LHCN-M2 (cell line): ENCODE measurements at regions not wholly inside any gene's neighbourhood (a gene's known extent, or its start where the extent isn't known, plus 50 kb on each side); places are given as distances from the start of the nearest gene placed in this dataset.

ENCODE experiments used
- DNase-seq: peaks from one replicate; pipeline ENCODE4 v3.0.0-alpha.2; 2012; ENCODE audit warnings: low read depth

DNA sequence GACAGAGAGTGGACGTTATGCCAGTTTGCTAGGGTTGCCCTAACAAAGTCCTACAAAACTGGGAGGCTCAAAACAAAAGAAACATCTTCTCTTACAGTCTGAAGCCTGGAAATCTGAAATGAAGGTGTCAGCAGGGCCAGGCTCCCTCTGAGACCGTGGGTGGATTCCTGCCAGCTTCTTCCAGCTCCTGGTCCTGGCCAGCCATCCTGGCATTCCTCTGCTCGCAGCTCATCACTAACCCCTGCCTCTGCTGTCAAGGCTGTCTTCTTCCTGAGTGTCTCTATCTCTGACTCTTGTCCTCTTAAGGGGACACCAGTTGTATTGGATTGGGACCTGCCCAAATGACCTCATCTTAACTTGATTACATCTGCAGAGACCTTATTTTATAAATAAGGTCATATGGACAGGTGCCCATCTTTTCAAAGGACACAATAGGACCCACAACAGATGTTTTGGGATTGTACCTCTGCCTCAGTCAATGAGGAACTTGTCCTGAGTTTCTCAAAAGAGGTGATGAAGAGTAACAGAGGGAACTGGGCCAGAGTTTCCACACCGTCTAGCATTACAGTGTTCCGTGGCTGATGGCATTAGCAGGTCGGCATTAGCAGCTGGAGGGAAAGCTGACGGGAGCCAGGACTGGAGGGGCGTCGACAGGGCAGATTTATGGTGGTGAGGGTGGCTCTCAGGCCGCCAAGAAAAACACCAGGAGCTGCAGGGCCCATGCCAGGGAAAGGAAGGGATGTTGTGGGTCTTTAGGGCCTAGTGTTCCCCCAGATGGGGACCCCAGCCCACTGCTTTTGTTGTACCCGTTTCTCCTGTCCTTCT, 157.3 kb downstream of the TBXT start:
- no peak for DNase-seq

DNA sequence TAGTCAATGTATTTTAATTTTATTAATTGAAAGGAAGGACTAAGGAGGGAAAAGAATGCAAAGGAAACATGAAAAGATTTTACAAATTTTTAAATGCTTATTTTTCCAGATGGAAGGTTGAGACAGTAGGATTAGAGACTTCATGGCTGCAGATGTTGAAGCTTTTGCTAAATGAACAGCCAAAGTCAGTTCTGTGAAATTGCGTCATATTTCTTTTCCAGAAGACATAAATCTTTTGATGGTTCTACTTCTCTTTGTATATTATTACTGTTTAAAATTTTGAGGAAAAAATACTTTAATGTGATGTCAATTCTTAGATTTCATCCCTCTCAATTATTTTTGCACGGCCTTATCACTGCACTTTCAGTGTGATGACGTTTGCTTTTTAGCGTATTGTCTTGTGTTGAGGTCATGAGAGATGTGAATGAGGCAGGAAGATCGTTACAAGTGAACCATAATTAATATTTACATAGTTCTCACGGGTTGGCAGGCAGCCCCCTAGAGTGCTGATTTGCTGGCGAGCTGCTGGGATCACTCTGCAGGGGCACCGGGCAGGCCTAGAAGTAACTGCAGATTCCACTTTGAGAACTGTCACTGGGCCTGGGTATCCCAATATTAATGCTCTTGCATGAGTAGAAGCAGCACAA, 158.1 kb downstream of the TBXT start:
- DNase-seq = no peak

- DNase-seq = peak; percentile 44
Measured at GRCh38 chr6:166008441-166009369, 158.9 kb downstream of the TBXT start.

DNA sequence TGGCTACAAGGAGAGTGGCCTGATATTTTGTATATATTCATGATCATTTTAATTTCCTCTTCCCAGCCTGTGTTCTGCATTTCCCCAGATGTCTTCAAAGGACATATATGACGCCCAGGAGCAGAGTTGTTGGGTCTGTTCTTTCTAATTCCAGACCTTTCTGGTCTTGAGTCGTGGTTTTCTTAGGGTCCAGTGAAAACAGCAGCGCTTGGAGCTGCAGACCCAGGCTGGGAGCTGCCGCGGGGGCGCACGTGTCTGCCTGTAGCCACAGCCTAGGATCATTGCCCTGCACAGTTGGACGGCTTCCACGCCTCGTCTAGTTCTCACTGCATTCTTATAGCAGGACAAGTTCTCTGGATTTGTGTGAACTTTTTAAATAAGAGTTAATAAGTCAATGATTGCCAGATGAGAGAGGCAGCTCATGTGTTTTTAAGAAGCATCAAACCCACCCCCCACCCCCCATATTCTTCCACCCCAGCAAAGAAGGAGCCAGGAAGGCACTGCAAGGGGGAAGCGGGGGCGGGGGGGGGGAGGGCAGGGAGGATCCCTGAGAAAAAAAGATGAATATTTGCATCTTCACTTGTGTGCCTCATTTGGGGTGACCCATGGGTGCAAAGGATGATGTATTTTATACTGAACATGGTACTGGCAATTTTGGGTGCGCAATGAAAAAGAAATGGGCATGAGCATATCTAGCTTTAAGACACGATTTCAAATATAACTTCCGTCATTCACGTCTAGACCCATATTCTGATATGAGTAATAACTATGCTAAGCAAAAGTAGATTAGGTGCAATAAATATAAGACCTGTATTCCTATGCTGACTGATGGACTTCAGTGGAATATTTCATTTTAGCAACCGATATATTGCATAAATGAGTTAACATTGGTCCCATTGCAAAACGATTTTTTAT, 160.0 kb downstream of the TBXT start:
- DNase-seq = peak; percentile 35

- no peak for DNase-seq
Measured at GRCh38 chr6:166006900-166007301, 160.8 kb downstream of the TBXT start.

DNA sequence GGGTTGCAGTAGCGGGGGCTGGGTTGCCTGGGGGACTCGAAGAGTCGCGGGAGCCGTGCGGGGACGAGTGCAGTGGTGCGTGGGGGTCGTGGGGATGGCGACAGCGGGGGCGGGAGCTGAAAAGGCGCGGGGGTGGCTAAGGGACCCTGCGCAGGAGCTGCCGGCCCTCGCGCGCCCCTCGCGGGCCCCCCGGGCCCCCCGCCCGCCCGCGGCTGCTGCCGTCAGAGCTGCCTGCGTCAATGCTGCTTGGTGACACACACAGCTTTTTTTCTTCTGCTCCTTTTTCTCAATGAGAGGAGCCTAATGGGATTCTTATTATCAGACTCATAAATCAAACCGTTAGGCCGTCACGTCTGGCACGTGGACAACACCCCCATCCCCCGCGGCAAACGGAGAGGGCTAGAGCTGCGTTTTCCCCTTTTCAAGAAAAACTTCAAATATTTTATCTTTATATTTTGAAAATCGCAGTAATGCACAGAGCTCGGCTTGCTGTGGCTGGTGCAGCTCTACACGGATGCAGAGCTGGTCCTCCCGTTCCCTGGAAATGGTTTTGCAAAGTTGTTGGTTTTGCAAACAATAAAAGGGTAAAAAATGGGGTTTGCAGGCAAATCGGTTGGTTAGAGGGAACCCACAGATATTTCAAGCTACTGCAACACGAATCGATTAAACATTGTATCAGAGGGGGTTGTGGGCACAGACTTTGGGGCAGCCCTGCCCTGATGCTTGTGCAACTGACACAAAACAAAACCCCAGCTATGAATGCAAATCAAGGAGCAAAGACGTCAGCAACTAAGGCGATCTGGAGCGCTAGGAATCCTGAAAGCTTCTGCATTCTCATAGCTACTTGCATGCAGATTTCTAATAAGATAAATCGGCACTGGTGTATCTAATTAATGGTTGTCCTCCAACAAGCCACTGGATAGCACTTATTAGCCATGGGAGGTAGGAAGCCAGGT, 161.4 kb downstream of the TBXT start:
- DNase-seq = peak; percentile 59

DNA sequence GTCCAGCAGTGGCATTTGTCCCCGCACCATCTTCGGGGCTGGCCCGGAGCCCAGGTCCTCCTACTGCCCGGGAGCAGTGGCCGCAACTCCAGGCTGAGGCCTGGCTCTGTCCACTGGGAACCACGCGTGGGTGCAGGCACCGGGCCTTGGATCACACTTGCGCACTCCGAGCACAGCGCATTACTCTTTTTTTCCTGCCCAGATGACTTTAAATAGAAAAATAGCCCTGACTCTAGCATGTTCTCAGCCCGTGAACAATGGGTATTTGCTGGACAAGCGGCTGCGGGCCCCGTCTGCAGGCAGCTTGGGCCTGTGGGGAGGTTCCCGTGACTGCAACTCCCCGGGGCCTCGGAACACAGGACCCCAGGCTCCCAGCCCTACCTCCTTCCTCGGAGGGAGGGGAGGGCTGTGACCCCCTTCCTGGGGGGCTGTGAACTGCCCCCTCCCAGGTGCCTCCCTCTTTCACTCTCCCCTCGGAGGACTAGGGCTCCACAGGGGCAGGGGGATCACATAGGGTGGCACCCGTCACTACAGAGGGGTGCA, 162.2 kb downstream of the TBXT start:
- DNase-seq = no peak

DNA sequence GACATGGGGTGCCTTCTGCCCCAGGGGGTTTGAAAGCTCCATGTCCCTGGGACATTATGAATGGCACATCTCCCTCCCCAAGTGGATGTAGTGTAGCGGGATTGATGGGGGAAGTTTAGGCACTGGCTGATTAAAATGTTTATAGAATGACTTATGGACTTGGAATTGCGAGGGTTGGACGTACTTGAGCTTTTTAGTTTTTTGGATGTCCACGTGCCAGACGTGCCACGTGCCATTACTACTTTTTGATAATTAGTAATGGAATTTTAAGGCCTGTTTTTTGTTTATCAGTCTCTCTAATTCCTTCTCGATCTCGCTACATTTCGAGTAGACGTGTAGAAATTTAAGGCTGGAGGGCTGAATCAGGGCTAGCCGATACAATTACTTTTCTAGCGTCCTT, 162.8 kb downstream of the TBXT start:
- no peak for DNase-seq

- no peak for DNase-seq
Measured at GRCh38 chr6:166004471-166004870, 163.2 kb downstream of the TBXT start.

DNA sequence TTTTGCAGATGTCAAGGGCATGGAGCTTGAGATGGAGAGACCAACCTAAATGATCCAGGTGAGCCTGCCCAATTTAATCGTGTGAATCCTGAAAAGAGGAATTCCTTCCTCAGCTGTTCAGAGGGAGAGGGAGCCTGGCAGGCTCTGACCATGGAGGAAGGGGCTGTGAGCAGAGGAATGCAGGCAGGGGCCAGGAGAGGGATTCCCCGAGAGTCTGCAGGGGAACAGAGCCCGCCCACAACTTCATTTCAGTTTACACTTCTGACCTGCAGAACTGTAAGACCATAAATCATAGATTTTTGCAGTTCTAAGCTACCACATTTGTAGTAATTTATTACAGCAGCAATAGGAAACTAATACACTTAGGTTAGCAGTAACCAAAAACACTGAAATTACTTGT, 164.1 kb downstream of the TBXT start:
- DNase-seq = no peak

DNA sequence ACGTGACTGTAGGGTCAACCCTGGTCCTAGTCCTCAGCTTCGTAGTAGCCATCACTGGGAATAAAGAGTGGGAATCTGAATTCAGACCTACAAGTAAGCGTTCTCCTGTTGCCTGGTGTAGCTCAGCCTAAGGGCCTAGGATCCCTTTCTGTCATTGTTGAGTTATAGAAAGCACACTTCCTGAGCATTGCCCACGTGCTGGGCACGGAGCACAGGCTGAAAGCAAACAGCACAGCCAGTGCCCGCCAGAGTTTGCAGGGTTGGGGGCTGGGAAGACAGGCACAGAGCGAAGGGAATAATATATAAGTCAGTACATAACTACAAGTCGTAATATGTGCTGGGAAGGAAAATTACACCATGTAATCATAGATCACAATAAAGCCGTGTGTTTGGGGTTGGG, 166.3 kb downstream of the TBXT start:
- no peak for DNase-seq

DNA sequence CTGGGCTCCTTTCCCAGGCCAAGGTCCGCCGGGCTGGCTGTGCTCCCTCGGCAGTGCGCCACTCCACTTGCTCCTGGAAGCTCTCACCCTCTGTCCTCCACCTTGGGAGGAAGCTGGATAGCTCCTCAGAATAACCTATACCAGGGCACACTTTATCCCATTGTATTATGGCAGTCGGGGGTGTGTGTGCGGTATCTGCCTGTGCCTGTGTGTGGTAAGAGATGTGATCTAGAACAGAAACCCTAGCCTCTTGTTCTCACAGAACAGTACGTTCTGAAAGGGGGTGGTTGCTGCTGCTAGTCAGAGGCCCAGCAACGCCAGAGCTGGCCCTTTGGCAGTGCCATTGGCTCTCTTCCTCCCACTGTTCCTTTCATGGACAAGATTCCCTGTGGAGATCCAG, 168.4 kb downstream of the TBXT start:
- DNase-seq = no peak

- DNase-seq = no peak
Measured at GRCh38 chr6:165998072-165998471, 169.6 kb downstream of the TBXT start.

DNA sequence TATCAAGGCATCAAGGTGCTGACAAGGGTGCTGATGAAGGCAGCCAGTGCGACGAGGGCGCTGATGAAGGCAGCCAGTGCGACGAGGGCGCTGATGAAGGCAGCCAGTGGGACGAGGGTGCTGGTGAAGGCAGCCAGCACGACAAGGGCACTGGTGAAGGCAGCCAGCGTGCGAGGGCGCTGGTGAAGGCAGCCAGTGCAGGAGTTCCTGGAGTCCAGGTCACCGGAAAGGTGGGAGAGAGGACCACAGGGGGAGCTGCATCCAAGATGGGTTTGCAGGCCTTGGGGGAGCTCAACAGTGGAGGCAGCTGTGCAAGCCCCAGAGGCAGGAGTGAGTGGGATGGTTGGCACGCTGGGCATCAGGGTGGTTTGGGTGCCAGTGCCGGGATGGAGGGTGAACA, 176.3 kb downstream of the TBXT start:
- no peak for DNase-seq

DNA sequence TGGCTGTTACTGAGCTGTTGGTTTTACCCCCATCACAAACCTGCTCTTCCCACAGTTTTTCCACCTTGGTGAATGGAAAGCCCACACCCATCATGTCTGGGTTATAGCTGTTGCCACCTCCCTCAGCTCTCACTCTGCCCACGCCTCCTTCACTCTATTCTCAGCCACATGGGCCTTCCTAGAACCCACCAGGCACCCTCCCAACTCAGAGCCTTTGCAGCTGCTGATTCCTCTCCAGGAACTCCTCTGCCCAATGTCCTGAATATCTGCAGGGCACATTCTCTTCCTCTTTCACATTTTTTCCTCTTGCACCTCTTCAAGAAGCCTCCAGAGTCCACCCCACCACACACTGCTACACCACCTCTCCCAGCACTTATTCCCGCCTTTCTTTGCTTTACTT, 177.4 kb downstream of the TBXT start:
- DNase-seq = no peak

- DNase-seq = no peak
Measured at GRCh38 chr6:165988757-165989456, 178.7 kb downstream of the TBXT start.

GRCh38 chr6:165988302-165988756, 179.3 kb downstream of the TBXT start:
- no peak for DNase-seq

DNA sequence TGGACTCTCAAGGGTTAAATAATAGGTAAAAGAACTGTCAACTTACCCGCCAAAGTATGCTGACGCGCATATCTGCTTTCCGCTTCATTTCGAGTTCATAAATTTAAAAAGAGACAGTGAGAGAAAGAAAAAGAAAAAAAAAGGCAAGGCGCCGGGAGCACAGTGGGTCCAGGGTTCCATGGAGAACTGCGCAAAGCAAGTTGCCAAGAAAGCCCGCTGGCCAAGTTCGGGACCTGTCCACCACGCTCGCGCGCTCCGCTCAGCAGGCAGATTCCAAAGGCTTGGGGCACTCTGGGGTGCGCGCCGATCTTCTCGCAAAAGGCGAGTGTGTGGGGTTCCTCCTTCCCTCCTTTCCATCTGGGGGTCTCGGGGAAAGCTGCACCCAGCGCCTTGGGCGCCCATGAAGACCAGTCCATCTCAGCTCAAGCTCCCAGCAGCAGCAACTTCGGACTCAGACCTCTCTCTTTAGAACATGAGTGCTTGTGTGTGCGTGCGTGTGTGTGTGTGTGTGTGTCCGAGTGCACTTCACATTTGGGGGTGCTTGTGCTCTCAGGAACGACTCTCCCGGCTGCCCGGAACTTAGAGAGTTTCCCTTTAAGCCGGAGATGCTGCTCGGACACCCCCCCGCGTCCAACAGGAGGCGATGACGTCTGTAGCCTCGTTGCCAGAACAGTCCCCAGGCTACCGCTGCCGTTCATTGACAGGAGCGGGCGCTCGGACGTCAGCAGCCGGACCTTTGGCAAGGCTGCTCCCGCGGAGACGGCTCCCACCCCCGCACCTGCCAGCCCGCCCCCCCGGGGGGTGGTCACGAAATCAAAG, 180.0 kb downstream of the TBXT start:
- DNase-seq = peak; percentile 64
